ENCODE measurements at regions not wholly inside any gene's neighbourhood (a gene's known extent, or its start where the extent isn't known, plus 50 kb on each side); places are given as distances from the start of the nearest gene placed in this dataset.

DNA sequence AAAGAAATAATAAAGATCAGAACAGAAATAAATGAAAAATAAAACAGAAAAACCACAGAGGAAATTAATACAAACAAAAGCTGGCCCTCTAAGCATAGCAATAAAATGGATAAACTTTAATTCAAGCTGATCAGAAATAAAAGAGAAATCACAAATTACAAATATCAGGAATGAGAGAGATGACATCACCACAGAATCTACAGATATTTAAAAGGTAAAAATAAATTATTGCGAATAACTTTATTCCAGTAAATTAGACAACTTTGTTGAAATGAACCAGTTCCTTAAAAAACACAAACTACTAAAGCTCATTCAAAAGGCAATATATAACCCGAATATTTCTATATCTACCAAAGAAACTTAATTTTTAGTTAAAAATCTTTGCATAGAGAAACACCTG is 131.7 kb downstream of the PPP1R3A start:
- TF ChIP-seq POLR2A (IDR thresholded peaks at IDR 0.05) = no peak
- TF ChIP-seq, protein P1, sequence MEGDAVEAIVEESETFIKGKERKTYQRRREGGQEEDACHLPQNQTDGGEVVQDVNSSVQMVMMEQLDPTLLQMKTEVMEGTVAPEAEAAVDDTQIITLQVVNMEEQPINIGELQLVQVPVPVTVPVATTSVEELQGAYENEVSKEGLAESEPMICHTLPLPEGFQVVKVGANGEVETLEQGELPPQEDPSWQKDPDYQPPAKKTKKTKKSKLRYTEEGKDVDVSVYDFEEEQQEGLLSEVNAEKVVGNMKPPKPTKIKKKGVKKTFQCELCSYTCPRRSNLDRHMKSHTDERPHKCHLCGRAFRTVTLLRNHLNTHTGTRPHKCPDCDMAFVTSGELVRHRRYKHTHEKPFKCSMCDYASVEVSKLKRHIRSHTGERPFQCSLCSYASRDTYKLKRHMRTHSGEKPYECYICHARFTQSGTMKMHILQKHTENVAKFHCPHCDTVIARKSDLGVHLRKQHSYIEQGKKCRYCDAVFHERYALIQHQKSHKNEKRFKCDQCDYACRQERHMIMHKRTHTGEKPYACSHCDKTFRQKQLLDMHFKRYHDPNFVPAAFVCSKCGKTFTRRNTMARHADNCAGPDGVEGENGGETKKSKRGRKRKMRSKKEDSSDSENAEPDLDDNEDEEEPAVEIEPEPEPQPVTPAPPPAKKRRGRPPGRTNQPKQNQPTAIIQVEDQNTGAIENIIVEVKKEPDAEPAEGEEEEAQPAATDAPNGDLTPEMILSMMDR (IDR thresholded peaks at IDR 0.05) = no peak
